H1 (cell line): ENCODE measurements at regions not wholly inside any gene's neighbourhood (a gene's known extent, or its start where the extent isn't known, plus 50 kb on each side); places are given as distances from the start of the nearest gene placed in this dataset.

Source experiments
- CTCF ChIA-PET: fragments of 300-600 bp; sonication (Branson Sonifier 250); formaldehyde crosslinking; loops from one replicate; lab custom pipeline; 2021; ENCODE audit not compliant: partially characterized antibody; lab: Charles Lee
- POLR2A ChIA-PET: fragments of 300-600 bp; sonication (Branson Sonifier 250); formaldehyde crosslinking; loops from one replicate; lab custom pipeline; 2021; ENCODE audit warnings: inconsistent platforms; ENCODE audit not compliant: partially characterized antibody; lab: Charles Lee
- DNase-seq, 2 experiments: peaks; one replicate each; pipeline versions ENCODE4 v3.0.0 to v3.0.0-alpha.2; 2010 to 2022; ENCODE audit warnings: low spot score in 2 of 2, low read depth in 1 of 2, mixed read lengths in 1 of 2
- FAIRE-seq: peaks from 2 replicates; lab custom pipeline; 2011; peaks lifted over from hg19 to GRCh38; lab: Jason Lieb, UNC
- H2AFZ ChIP-seq: 2 replicates; pipeline ENCODE4 v1.8.1; 2012; ENCODE audit warnings: low read length, inconsistent platforms
- H2AK5ac ChIP-seq: 2 replicates; pipeline ENCODE4 v1.6.1; 2013; ENCODE audit warnings: low read depth, low read length
- H2BK120ac ChIP-seq: replicated peaks from 2 replicates; pipeline ENCODE3; 2013; ENCODE audit warnings: low read depth, low read length, inconsistent platforms
- H2BK12ac ChIP-seq: 2 replicates; pipeline ENCODE4 v1.6.1; 2013; ENCODE audit warnings: low read depth, low read length
- H2BK15ac ChIP-seq: 2 replicates; pipeline ENCODE4 v1.6.1; 2013; ENCODE audit warnings: low read length
- H2BK20ac ChIP-seq: 2 replicates; pipeline ENCODE4 v1.6.1; 2013; ENCODE audit warnings: low read length
- H2BK5ac ChIP-seq: 2 replicates; pipeline ENCODE4 v1.6.1; 2013; ENCODE audit warnings: low read depth, low read length
- H3K14ac ChIP-seq: 2 replicates; pipeline ENCODE4 v1.6.1; 2013; ENCODE audit warnings: inconsistent platforms; ENCODE audit not compliant: insufficient read length
- H3K18ac ChIP-seq: 2 replicates; pipeline ENCODE4 v1.6.1; 2013; ENCODE audit warnings: low read length; ENCODE audit errors: extremely low read depth
- H3K23ac ChIP-seq: 2 replicates; pipeline ENCODE4 v1.6.1; 2013; ENCODE audit warnings: inconsistent platforms; ENCODE audit not compliant: insufficient read length
- H3K23me2 ChIP-seq: 2 replicates; pipeline ENCODE4 v1.6.1; 2013; ENCODE audit warnings: low read depth, low read length
- H3K27ac ChIP-seq: 2 replicates; pipeline ENCODE4 v1.6.1; 2011; ENCODE audit warnings: low read depth, low read length, inconsistent platforms
- H3K27me3 ChIP-seq, 4 experiments: replicated peaks in 1 of 4; 1 replicate in 1 of 4; 2 replicates in 3 of 4; pipeline versions ENCODE4 v1.6.1 to v1.8.1; 2011 to 2013; ENCODE audit warnings: low read length in 3 of 4, mild to moderate bottlenecking in 3 of 4, inconsistent platforms in 2 of 4, mixed read lengths in 2 of 4, moderate library complexity in 1 of 4; ENCODE audit not compliant: control insufficient read depth in 3 of 4, insufficient read depth in 3 of 4; ENCODE audit errors: extremely low read depth in 1 of 4
- H3K36me3 ChIP-seq, 4 experiments: 2 replicates each; pipeline versions ENCODE4 v1.6.1 to v1.8.1; 2011 to 2013; ENCODE audit warnings: mild to moderate bottlenecking in 4 of 4, low read length in 3 of 4, moderate library complexity in 2 of 4, control low read depth in 1 of 4, inconsistent platforms in 1 of 4; ENCODE audit not compliant: insufficient read depth in 4 of 4, control insufficient read depth in 2 of 4
- H3K4ac ChIP-seq: replicated peaks from 2 replicates; pipeline ENCODE3; 2013; ENCODE audit warnings: low read length, low read depth, mixed read lengths, inconsistent platforms; ENCODE audit not compliant: insufficient read length
- H3K4me1 ChIP-seq, 4 experiments: replicated peaks in 1 of 4; 1 replicate in 1 of 4; 2 replicates in 3 of 4; pipeline versions ENCODE4 v1.6.1 to v1.8.1; 2011 to 2013; ENCODE audit warnings: low read length in 3 of 4, inconsistent platforms in 2 of 4, mixed read lengths in 1 of 4; ENCODE audit not compliant: insufficient read depth in 4 of 4, control insufficient read depth in 3 of 4
- H3K4me2 ChIP-seq, 2 experiments: 2 replicates each; pipeline versions ENCODE4 v1.6.1 to v1.8.1; 2011 to 2013; ENCODE audit warnings: low read depth in 2 of 2, low read length in 2 of 2, control low read depth in 1 of 2, inconsistent platforms in 1 of 2, mild to moderate bottlenecking in 1 of 2; ENCODE audit not compliant: insufficient read depth in 1 of 2
- H3K4me3 ChIP-seq, 4 experiments: fragments of 200-600, 300-600 bp in 1 of 4; sonication (generic), shearing (Covaris generic), sonication (Bioruptor Twin) in 1 of 4; 2 replicates each; pipeline versions ENCODE4 v1.5.1 to v1.8.1; 2011 to 2016; ENCODE audit warnings: low read length in 4 of 4, low read depth in 3 of 4, control low read depth in 2 of 4, inconsistent platforms in 2 of 4, mild to moderate bottlenecking in 2 of 4, mixed read lengths in 1 of 4, moderate library complexity in 1 of 4; ENCODE audit not compliant: insufficient read depth in 2 of 4; ENCODE audit errors: extremely low read depth in 1 of 4
- H3K56ac ChIP-seq: replicated peaks from 2 replicates; pipeline ENCODE3; 2013; ENCODE audit warnings: low read depth, mild to moderate bottlenecking, mixed read lengths, low read length, inconsistent platforms; ENCODE audit not compliant: insufficient read length
- H3K79me1 ChIP-seq: 2 replicates; pipeline ENCODE4 v1.6.1; 2013; ENCODE audit warnings: low read depth, low read length, control low read depth
- H3K79me2 ChIP-seq, 2 experiments: 2 replicates each; pipeline versions ENCODE4 v1.6.1 to v1.8.1; 2012 to 2013; ENCODE audit warnings: low read length in 2 of 2, mild to moderate bottlenecking in 2 of 2, inconsistent platforms in 1 of 2; ENCODE audit not compliant: insufficient read depth in 2 of 2, control insufficient read depth in 1 of 2
- H3K9ac ChIP-seq, 4 experiments: replicated peaks in 1 of 4; 1 replicate in 1 of 4; 2 replicates in 3 of 4; pipeline versions ENCODE4 v1.6.1 to v1.8.1; 2011 to 2013; ENCODE audit warnings: low read depth in 3 of 4, low read length in 3 of 4, control low read depth in 2 of 4, mild to moderate bottlenecking in 2 of 4, moderate library complexity in 2 of 4, inconsistent platforms in 1 of 4; ENCODE audit errors: extremely low read depth in 1 of 4
- H3K9me3 ChIP-seq, 2 experiments: 2 replicates each; pipeline versions ENCODE4 v1.6.1 to v1.8.1; 2012 to 2013; ENCODE audit warnings: mild to moderate bottlenecking in 2 of 2, moderate library complexity in 2 of 2, control low read depth in 1 of 2, inconsistent platforms in 1 of 2, low read depth in 1 of 2, low read length in 1 of 2, mixed read lengths in 1 of 2; ENCODE audit not compliant: insufficient read depth in 2 of 2
- H4K20me1 ChIP-seq, 2 experiments: replicated peaks in 1 of 2; 2 replicates each; pipeline versions ENCODE3 to v1.8.1; 2011 to 2013; ENCODE audit warnings: inconsistent platforms in 2 of 2, low read length in 2 of 2, mild to moderate bottlenecking in 1 of 2; ENCODE audit not compliant: insufficient read depth in 2 of 2, control insufficient read depth in 1 of 2
- H4K5ac ChIP-seq: 2 replicates; pipeline ENCODE4 v1.6.1; 2013; ENCODE audit warnings: low read length, low read depth, mixed read lengths, inconsistent platforms; ENCODE audit not compliant: insufficient read length
- H4K8ac ChIP-seq: 2 replicates; pipeline ENCODE4 v1.8.0; 2013; ENCODE audit warnings: mild to moderate bottlenecking, moderate library complexity, low read length, inconsistent platforms; ENCODE audit not compliant: insufficient read depth; ENCODE audit errors: extremely low read depth
- H4K91ac ChIP-seq: replicated peaks from 2 replicates; pipeline ENCODE3; 2013; ENCODE audit warnings: low read length, mixed read lengths, inconsistent platforms; ENCODE audit not compliant: insufficient read length
- CBX8 ChIP-seq: fragments of 300-800, 300-1000 bp; sonication (generic); IDR thresholded peaks from 2 replicates; pipeline ENCODE4 v1.7.1; 2016; ENCODE audit warnings: low read depth, low read length, borderline replicate concordance
- HDAC6 ChIP-seq: IDR thresholded peaks from one replicate; pipeline ENCODE4 v1.7.1; 2012; ENCODE audit warnings: low read depth, mild to moderate bottlenecking, inconsistent platforms, low read length, moderate library complexity
- KDM1A ChIP-seq: fragments of 200-600, 300-600 bp; sonication (generic); IDR thresholded peaks from 2 replicates; pipeline ENCODE4 v1.7.1; 2016; ENCODE audit warnings: mild to moderate bottlenecking, low read length, borderline replicate concordance
- RBBP5 ChIP-seq: IDR thresholded peaks from 2 replicates; pipeline ENCODE4 v1.7.1; 2012; ENCODE audit warnings: low read depth, mild to moderate bottlenecking, inconsistent platforms, low read length, moderate library complexity, borderline replicate concordance
- RNF2 ChIP-seq: fragments of 200-900, 300-1000 bp; sonication (generic); IDR thresholded peaks from 2 replicates; pipeline ENCODE4 v1.7.1; 2016; ENCODE audit warnings: borderline replicate concordance, low read depth, mild to moderate bottlenecking, antibody characterized with exemption, low read length; ENCODE audit not compliant: poor library complexity, severe bottlenecking; ENCODE audit errors: missing control alignments
- TAF1 ChIP-seq: IDR thresholded peaks from 2 replicates; pipeline ENCODE4 v1.6.1; 2011; ENCODE audit warnings: mild to moderate bottlenecking, low read depth, low read length
- WGBS, 2 experiments: shearing (Covaris generic) in 1 of 2; methylation state at CpG; one replicate each; pipeline versions ENCODE4 v1.1.6 to v1.1.7; 2013 to 2015; ENCODE audit warnings: low lambda C conversion rate in 2 of 2, mixed read lengths in 2 of 2, inconsistent platforms in 1 of 2, low coverage in 1 of 2, missing lambda C conversion rate in 1 of 2; ENCODE audit not compliant: insufficient replicate concordance in 2 of 2, insufficient coverage in 1 of 2, insufficient read length in 1 of 2; ENCODE audit errors: extremely low coverage in 1 of 2, missing lambda C conversion rate in 1 of 2; 5-methylcytosine and 5-hydroxymethylcytosine counted together

DNA sequence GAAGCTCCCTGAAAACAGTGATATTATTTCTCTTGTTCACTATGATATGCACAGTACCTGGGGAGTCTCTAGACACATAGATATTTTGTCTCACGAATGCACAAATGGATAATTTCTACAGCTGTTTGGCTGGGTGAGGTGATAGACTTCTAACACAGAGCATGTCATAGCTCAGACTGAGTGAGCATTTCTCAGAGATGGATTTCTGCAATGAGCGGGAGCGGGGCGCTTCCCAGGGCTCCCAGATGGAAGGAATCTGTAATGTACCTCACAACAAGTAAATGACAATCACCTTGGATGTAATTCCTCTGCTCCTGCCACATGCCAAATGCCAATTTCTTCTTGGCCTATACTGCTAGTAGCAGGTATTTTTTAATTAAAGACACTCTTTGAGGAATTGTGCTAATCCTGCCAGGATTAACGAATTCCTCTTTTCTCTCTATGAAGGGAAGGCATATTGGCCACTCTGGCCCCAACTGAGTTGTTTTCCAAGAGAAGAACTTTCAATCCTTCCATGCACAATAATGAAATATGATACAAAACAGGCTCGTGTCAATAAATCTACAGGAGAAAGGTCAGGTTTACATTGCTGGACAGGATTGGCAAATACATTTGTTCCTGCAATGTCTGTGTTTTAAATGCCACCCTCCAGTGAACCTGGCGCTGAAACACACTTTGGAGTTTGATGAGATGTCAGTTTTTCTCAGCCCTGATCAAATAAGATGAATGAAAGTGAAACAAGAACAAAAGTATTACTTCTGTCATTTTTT is 185.3 kb downstream of the CBLN1 start:
- H3K27me3 ChIP-seq: peaks cover 0 to 1% (median 0%) of the 10 kb centered on the region in 4 experiments; a peak in 1 of 7 replicates
- no peaks in the 10 kb centered on the region for H3K79me1 ChIP-seq
- H3K4me1 ChIP-seq: 0 out of 7 replicates have a peak, but pooled peaks cover 0 to 4% (median 0%) of the 10 kb centered on the region in 4 experiments
- H3K4me2 ChIP-seq: no peak overlapping the region
- H4K8ac ChIP-seq: no peak overlapping the region
- H4K91ac ChIP-seq: no peak overlapping the region
- no peak overlapping the region for H2AFZ ChIP-seq
- H3K9me3 ChIP-seq: no peaks in the 10 kb centered on the region
- no peaks in the 10 kb centered on the region for H3K79me2 ChIP-seq
- H4K20me1 ChIP-seq: no peaks in the 10 kb centered on the region
- FAIRE-seq (no peak), DNase-seq (no peak)
- CTCF ChIA-PET: interaction anchor here (1.0 to 1.3 kb wide), 3 partner anchors 19 to 254 kb away, joined by 3 read pairs; no protein-coding TSS in a partner anchor
- H3K4me3 ChIP-seq: no peak overlapping the region
- H3K23ac ChIP-seq: no peak overlapping the region
- H2BK5ac ChIP-seq: no peak overlapping the region
- no peak overlapping the region for H3K18ac ChIP-seq
- H2BK120ac ChIP-seq: no peak overlapping the region
- H4K5ac ChIP-seq: no peak overlapping the region
- H3K14ac ChIP-seq: no peak overlapping the region
- H3K23me2 ChIP-seq: no peaks in the 10 kb centered on the region
- 79% methylated on average over 7 of the region's 7 CpGs; no CpG with 5 or more reads in 1 of the 2 experiments for WGBS, 2 experiments
- H2BK12ac ChIP-seq: no peak overlapping the region
- H3K27ac ChIP-seq: no peak overlapping the region
- no peak overlapping the region for H3K56ac ChIP-seq
- no peak overlapping the region for H2BK15ac ChIP-seq
- H3K9ac ChIP-seq: no peak overlapping the region
- no peak overlapping the region for H2AK5ac ChIP-seq
- H3K36me3 ChIP-seq: no peaks in the 10 kb centered on the region
- no peak overlapping the region for H3K4ac ChIP-seq
- no peak overlapping the region for H2BK20ac ChIP-seq
- TF ChIP-seq TAF1 (no peak), HDAC6 (no peak), RNF2 (no peak), KDM1A (no peak), RBBP5 (no peak), CBX8 (no peak)
- POLR2A ChIA-PET: no interaction called here
